ENCODE measurements at regions not wholly inside any gene's neighbourhood (a gene's known extent, or its start where the extent isn't known, plus 50 kb on each side); places are given as distances from the start of the nearest gene placed in this dataset.

GRCh38 chrX:127243654-127244053 is 424.1 kb downstream of the PRR32 start:
- DNase-seq = no peak

- DNase-seq = no peak
Measured at GRCh38 chrX:127259742-127260141, 440.2 kb downstream of the PRR32 start.

- no peak for DNase-seq
Measured at GRCh38 chrX:127276326-127276725, 456.8 kb downstream of the PRR32 start.

- no peak for DNase-seq
Measured at GRCh38 chrX:127300511-127300910, 481.0 kb downstream of the PRR32 start.

DNA sequence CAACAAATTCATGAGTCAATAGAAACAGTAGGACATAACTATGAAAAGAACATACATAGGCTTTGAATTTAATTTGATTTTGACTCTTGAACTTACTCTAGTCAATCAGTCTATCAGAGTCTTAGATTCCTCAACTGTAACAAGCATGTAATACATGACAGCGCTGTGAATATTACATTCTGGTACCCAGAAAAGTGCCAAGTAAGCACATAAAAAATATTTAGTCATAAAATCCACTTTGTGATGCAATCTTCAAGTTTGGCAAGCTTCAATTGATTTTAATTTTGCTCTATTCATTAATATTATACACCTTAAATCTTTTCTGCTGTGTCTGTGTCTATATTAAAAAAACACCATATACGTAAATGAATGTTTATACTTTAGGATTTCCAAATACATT is 483.3 kb downstream of the PRR32 start:
- no peak for DNase-seq

DNA sequence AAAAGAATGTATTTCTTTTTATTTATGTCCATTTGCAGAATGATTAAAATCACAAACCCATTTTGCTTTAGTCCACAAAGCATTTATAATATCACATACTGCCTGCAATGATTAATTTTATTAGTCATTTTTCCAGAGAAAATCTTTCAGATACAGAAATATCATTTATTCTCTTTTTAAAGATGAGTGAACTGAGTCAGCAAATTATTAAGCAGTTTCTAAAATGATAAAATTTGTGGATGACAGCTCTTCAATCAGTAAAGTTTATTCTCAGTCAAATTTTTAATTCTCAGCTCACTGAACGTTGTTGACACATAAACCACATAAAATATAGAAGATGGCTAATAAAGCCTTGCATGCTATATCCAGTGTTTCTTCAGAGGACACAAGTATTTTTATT is 485.5 kb downstream of the PRR32 start:
- no peak for DNase-seq

- no peak for DNase-seq
Measured at GRCh38 chrX:127306262-127306661, 486.7 kb downstream of the PRR32 start.

DNA sequence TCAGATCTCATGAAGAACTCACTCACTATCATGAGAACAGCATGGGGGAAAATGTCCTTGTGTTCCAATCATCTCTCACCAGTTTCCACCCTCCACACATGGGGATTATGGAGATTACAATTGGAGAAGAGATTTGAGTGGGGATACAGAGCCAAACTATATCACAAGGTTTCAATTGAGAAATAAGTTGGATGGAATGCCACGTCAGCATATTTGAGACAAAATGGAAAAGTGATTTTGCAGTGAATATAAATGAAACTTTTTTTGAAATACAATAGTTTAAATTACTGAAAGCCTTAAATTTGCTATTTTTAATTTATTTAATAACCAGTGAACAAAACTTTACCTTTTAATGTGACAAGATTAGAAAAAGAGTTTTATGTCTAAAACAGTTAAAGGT is 494.1 kb downstream of the PRR32 start:
- DNase-seq = no peak

DNA sequence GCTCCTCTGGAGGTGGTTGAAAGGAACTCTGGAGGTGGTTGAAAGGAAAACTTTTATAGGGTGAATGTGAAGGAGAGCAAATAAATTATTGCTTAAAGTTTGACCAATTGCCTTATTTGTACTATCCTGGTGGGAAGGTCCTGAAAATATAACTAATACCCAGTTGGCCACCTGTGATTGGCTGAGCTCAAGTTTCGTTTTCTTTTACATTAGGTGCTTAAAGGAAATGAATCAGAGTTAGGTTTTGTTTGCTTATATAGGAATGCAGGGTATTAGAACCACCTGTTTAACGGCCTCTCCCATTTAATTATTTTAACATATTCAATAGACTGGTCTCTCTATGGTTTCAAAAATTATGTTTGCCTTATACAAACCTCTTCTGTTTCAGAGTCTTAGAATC is 497.6 kb downstream of the PRR32 start:
- DNase-seq = no peak

DNA sequence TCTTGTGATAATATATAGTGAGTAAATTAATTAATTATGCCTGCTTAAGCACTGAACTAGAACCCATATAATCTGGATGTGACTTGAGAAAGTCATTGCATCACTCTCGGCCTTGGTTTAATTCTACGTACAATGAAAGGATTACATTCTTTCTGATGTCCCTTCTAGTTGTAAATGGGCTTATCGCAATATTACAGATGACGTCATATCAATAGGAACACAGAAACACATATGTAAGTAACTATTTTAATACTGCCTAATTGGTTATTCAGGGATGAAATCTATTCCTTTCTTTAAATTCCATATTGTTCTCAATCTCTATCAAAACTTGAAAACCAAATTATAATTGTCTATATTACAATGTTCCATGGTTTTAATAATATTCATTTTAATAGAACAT is 504.6 kb downstream of the PRR32 start:
- DNase-seq = no peak

Measured in NCI-H2029 treated with DMSO at 0.1 percent for 48 hours (cell line).